ENCODE measurements at regions not wholly inside any gene's neighbourhood (a gene's known extent, or its start where the extent isn't known, plus 50 kb on each side); places are given as distances from the start of the nearest gene placed in this dataset.

- 57% methylated on average over 2 of the region's 2 CpGs for WGBS
- H3K4me3 ChIP-seq, result no peak overlapping the region
- H3K4me1 ChIP-seq, result no peaks in the 10 kb centered on the region
- no peaks in the 10 kb centered on the region for H3K9me3 ChIP-seq
- H3K27me3 ChIP-seq, result no peaks in the 10 kb centered on the region
- H3K36me3 ChIP-seq, result no peaks in the 10 kb centered on the region
- no peak overlapping the region for H3K27ac ChIP-seq
- TF ChIP-seq POLR2A (IDR thresholded peaks at IDR 0.05), result no peak
- TF ChIP-seq EP300 (IDR thresholded peaks at IDR 0.05), result no peak
- no peak for TF ChIP-seq POLR2AphosphoS5 (IDR thresholded peaks at IDR 0.05)
- no peak for TF ChIP-seq CTCF (IDR thresholded peaks at IDR 0.05)
- no peak for DNase-seq (ENCODE audit: low spot score in 2 of 2)
These were observed 377.1 kb upstream of the ADGRL3 start for GRCh38 chr4:60822986-60823385.

- WGBS, result 92% methylated on average over 1 of the region's 1 CpG
- DNase-seq (ENCODE audit: low spot score in 2 of 2), result no peak
- TF ChIP-seq POLR2A (IDR thresholded peaks at IDR 0.05) (no peak), EP300 (IDR thresholded peaks at IDR 0.05) (no peak)
- Histone ChIP-seq H3K4me1 (no peaks in the 10 kb centered on the region), H3K27me3 (no peaks in the 10 kb centered on the region), H3K36me3 (no peaks in the 10 kb centered on the region), H3K27ac (no peak overlapping the region), H3K4me3 (no peak overlapping the region), H3K9me3 (no peaks in the 10 kb centered on the region)
These were observed 360.1 kb upstream of the ADGRL3 start for GRCh38 chr4:60840020-60840419.

GRCh38 chr4:60846678-60847077 is 353.4 kb upstream of the ADGRL3 start:
- 80% methylated on average over 4 of the region's 4 CpGs for WGBS
- H3K27me3 ChIP-seq, result no peaks in the 10 kb centered on the region
- no peaks in the 10 kb centered on the region for H3K4me1 ChIP-seq
- no peak overlapping the region for H3K27ac ChIP-seq
- TF ChIP-seq POLR2A (IDR thresholded peaks at IDR 0.05) (no peak), CTCF (IDR thresholded peaks at IDR 0.05) (no peak), POLR2AphosphoS5 (IDR thresholded peaks at IDR 0.05) (no peak), EP300 (IDR thresholded peaks at IDR 0.05) (no peak)
- no peaks in the 10 kb centered on the region for H3K9me3 ChIP-seq
- DNase-seq (ENCODE audit: low spot score in 2 of 2), result no peak
- H3K4me3 ChIP-seq, result no peak overlapping the region
- no peaks in the 10 kb centered on the region for H3K36me3 ChIP-seq

- no peak for DNase-seq (ENCODE audit: low spot score in 2 of 2)
- no peaks in the 10 kb centered on the region for H3K27me3 ChIP-seq
- H3K9me3 ChIP-seq, result no peaks in the 10 kb centered on the region
- TF ChIP-seq CTCF (IDR thresholded peaks at IDR 0.05), result no peak
- TF ChIP-seq POLR2AphosphoS5 (IDR thresholded peaks at IDR 0.05), result no peak
- no peak for TF ChIP-seq POLR2A (IDR thresholded peaks at IDR 0.05)
- TF ChIP-seq EP300 (IDR thresholded peaks at IDR 0.05), result no peak
- 71% methylated on average over 4 of the region's 4 CpGs for WGBS
- no peaks in the 10 kb centered on the region for H3K36me3 ChIP-seq
- no peaks in the 10 kb centered on the region for H3K4me1 ChIP-seq
- no peak overlapping the region for H3K27ac ChIP-seq
- H3K4me3 ChIP-seq, result no peak overlapping the region
These were observed 352.5 kb upstream of the ADGRL3 start for GRCh38 chr4:60847614-60848013.

- H3K27me3 ChIP-seq, result no peaks in the 10 kb centered on the region
- DNase-seq (ENCODE audit: low spot score in 2 of 2), result no peak
- no peaks in the 10 kb centered on the region for H3K36me3 ChIP-seq
- no peaks in the 10 kb centered on the region for H3K4me1 ChIP-seq
- TF ChIP-seq POLR2A (IDR thresholded peaks at IDR 0.05) (no peak), POLR2AphosphoS5 (IDR thresholded peaks at IDR 0.05) (no peak), CTCF (IDR thresholded peaks at IDR 0.05) (no peak), EP300 (IDR thresholded peaks at IDR 0.05) (no peak)
- 86% methylated on average over 6 of the region's 6 CpGs for WGBS
- H3K27ac ChIP-seq, result no peak overlapping the region
- H3K9me3 ChIP-seq, result no peaks in the 10 kb centered on the region
- H3K4me3 ChIP-seq, result no peak overlapping the region
These were observed 342.9 kb upstream of the ADGRL3 start for GRCh38 chr4:60857130-60857753.

- no peak for DNase-seq (ENCODE audit: low spot score in 2 of 2)
- TF ChIP-seq CTCF (IDR thresholded peaks at IDR 0.05), result no peak
- no peak for TF ChIP-seq POLR2A (IDR thresholded peaks at IDR 0.05)
- no peak for TF ChIP-seq POLR2AphosphoS5 (IDR thresholded peaks at IDR 0.05)
- TF ChIP-seq EP300 (IDR thresholded peaks at IDR 0.05), result no peak
- no peaks in the 10 kb centered on the region for H3K4me1 ChIP-seq
- no peak overlapping the region for H3K27ac ChIP-seq
- H3K9me3 ChIP-seq, result no peaks in the 10 kb centered on the region
- no peaks in the 10 kb centered on the region for H3K36me3 ChIP-seq
- 86% methylated on average over 3 of the region's 3 CpGs for WGBS
- no peaks in the 10 kb centered on the region for H3K27me3 ChIP-seq
- no peak overlapping the region for H3K4me3 ChIP-seq
These were observed 336.7 kb upstream of the ADGRL3 start for GRCh38 chr4:60863442-60863841.
